GM23338 (cell line): ENCODE measurements at regions not wholly inside any gene's neighbourhood (a gene's known extent, or its start where the extent isn't known, plus 50 kb on each side); places are given as distances from the start of the nearest gene placed in this dataset.

ENCODE experiments used
- ATAC-seq: fragments of 200-7000 bp; cut with Tn5 transposase; 3 replicates; pipeline ENCODE4 v1.9.1; 2020
- DNase-seq: peaks from one replicate; pipeline ENCODE4 v3.0.0-alpha.2; 2015; ENCODE audit warnings: low spot score
- H2AFZ ChIP-seq: fragments of 200-600 bp; sonication (generic); 2 replicates; pipeline ENCODE4 v1.8.0; 2016; ENCODE audit warnings: antibody characterized with exemption, mild to moderate bottlenecking, moderate library complexity
- H3F3A ChIP-seq: fragments of 200-600 bp; sonication (generic); replicated peaks from 2 replicates; pipeline ENCODE4 v1.8.0; 2017; ENCODE audit warnings: antibody characterized with exemption, mixed run types, low read depth
- H3K27ac ChIP-seq: fragments of 200-600 bp; sonication (generic); 2 replicates; pipeline ENCODE4 v1.6.1; 2016; ENCODE audit warnings: low read depth
- H3K27me3 ChIP-seq: fragments of 200-600 bp; sonication (generic); 2 replicates; pipeline ENCODE4 v1.8.0; 2016; ENCODE audit warnings: mild to moderate bottlenecking, mixed run types, moderate library complexity; ENCODE audit not compliant: insufficient read depth
- H3K36me3 ChIP-seq: fragments of 200-600 bp; sonication (generic); 2 replicates; pipeline ENCODE4 v1.8.0; 2016; ENCODE audit warnings: mild to moderate bottlenecking; ENCODE audit not compliant: insufficient read depth
- H3K4me1 ChIP-seq: fragments of 200-600 bp; sonication (generic); 2 replicates; pipeline ENCODE4 v1.8.0; 2016; ENCODE audit warnings: mild to moderate bottlenecking, moderate library complexity; ENCODE audit not compliant: insufficient read depth
- H3K4me2 ChIP-seq: fragments of 200-600 bp; sonication (generic); 2 replicates; pipeline ENCODE4 v1.7.1; 2017; ENCODE audit warnings: mixed run types
- H3K4me3 ChIP-seq: fragments of 200-600 bp; sonication (generic); 2 replicates; pipeline ENCODE4 v1.6.1; 2016; ENCODE audit warnings: mixed run types
- H3K79me2 ChIP-seq: fragments of 200-600 bp; sonication (generic); replicated peaks from 2 replicates; pipeline ENCODE4 v1.8.0; 2017; ENCODE audit warnings: mild to moderate bottlenecking; ENCODE audit not compliant: insufficient read depth
- H3K9me2 ChIP-seq: fragments of 200-600 bp; sonication (generic); 2 replicates; pipeline ENCODE4 v1.8.0; 2017; ENCODE audit not compliant: insufficient read depth
- H4K20me1 ChIP-seq: fragments of 200-600 bp; sonication (generic); replicated peaks from 2 replicates; pipeline ENCODE4 v1.8.0; 2017; ENCODE audit warnings: mild to moderate bottlenecking; ENCODE audit not compliant: insufficient read depth
- H3K27ac Mint-ChIP-seq: 2 replicates; pipeline ENCODE4 v1.8.0; 2020; ENCODE audit warnings: inconsistent platforms, mild to moderate bottlenecking, moderate library complexity, mixed read lengths
- H3K27me3 Mint-ChIP-seq: 3 replicates; pipeline ENCODE4 v1.8.0; 2022; ENCODE audit warnings: low read depth, mild to moderate bottlenecking, moderate library complexity, mixed read lengths, inconsistent platforms; ENCODE audit not compliant: insufficient read depth, poor library complexity
- H3K36me3 Mint-ChIP-seq: 3 replicates; pipeline ENCODE4 v1.8.0; 2021; ENCODE audit warnings: low read depth, mild to moderate bottlenecking, inconsistent platforms, moderate library complexity, mixed read lengths
- H3K4me1 Mint-ChIP-seq: 3 replicates; pipeline ENCODE4 v1.8.0; 2020; ENCODE audit warnings: mild to moderate bottlenecking, inconsistent platforms, mixed read lengths
- H3K4me3 Mint-ChIP-seq: 3 replicates; pipeline ENCODE4 v1.8.0; 2021; ENCODE audit warnings: moderate library complexity, mild to moderate bottlenecking, inconsistent platforms, mixed read lengths
- H3K9me3 Mint-ChIP-seq: 3 replicates; pipeline ENCODE4 v1.8.0; 2020; ENCODE audit warnings: moderate library complexity, mild to moderate bottlenecking, inconsistent platforms, mixed read lengths
- EZH2 ChIP-seq: fragments of 200-600 bp; sonication (generic); IDR thresholded peaks from one replicate; pipeline ENCODE4 v1.8.0; 2017; ENCODE audit warnings: antibody characterized with exemption, mild to moderate bottlenecking, low read depth; ENCODE audit not compliant: unreplicated experiment
- EZH2phosphoT487 ChIP-seq: fragments of 200-600 bp; sonication (generic); IDR thresholded peaks from one replicate; pipeline ENCODE4 v1.8.1; 2018; ENCODE audit warnings: antibody characterized with exemption; ENCODE audit not compliant: unreplicated experiment
- JUNB ChIP-seq: IDR thresholded peaks from one replicate; pipeline ENCODE4 v1.6.1; 2016; ENCODE audit warnings: antibody characterized with exemption; ENCODE audit not compliant: unreplicated experiment
- POLR2AphosphoS5 ChIP-seq: IDR thresholded peaks from 2 replicates; pipeline ENCODE4 v1.6.1; 2016; ENCODE audit warnings: antibody characterized with exemption, low read depth
- REST ChIP-seq: IDR thresholded peaks from one replicate; pipeline ENCODE4 v1.6.1; 2018; ENCODE audit warnings: antibody characterized with exemption; ENCODE audit not compliant: unreplicated experiment
- ZNF114 ChIP-seq: fragments of 250-450 bp; sonication (Bioruptor Pico); IDR thresholded peaks from 2 replicates; pipeline ENCODE4 v1.5.0; 2020; ENCODE audit warnings: mild to moderate bottlenecking, moderate library complexity
- ZNF331 ChIP-seq: fragments of 250-450 bp; sonication (Bioruptor Pico); IDR thresholded peaks from 2 replicates; pipeline ENCODE4 v1.5.0; 2020; ENCODE audit warnings: low read depth, mild to moderate bottlenecking, moderate library complexity
- ZNF462 ChIP-seq: fragments of 250-450 bp; sonication (Bioruptor Pico); IDR thresholded peaks from 2 replicates; pipeline ENCODE4 v1.5.0; 2020; ENCODE audit warnings: mild to moderate bottlenecking, moderate library complexity

GRCh38 chr5:121658221-121658620 is 193.5 kb upstream of the FTMT start (continued):
- TF ChIP-seq REST: no peak
- TF ChIP-seq JUNB: no peak
- no peak for TF ChIP-seq POLR2AphosphoS5
- TF ChIP-seq EZH2phosphoT487: no peak
- TF ChIP-seq ZNF114 (CRISPR knock-in tag): no peak

- no peaks in the 10 kb centered on the region for H3K4me1 Mint-ChIP-seq
Observed at GRCh38 chr5:121660142-121660541, 191.5 kb upstream of the FTMT start.

More at GRCh38 chr5:121660142-121660541, 191.5 kb upstream of the FTMT start:
- no peak overlapping the region for H3K4me3 Mint-ChIP-seq
- Histone ChIP-seq H3K79me2 (no peaks in the 10 kb centered on the region), H3F3A (no peaks in the 10 kb centered on the region), H2AFZ (no peak overlapping the region), H3K4me1 (no peaks in the 10 kb centered on the region), H4K20me1 (no peaks in the 10 kb centered on the region), H3K27me3 (no peaks in the 10 kb centered on the region), H3K36me3 (no peaks in the 10 kb centered on the region), H3K4me3 (no peak overlapping the region), H3K4me2 (no peak overlapping the region), H3K27ac (no peak overlapping the region), H3K9me2 (no peaks in the 10 kb centered on the region)
- no peak for TF ChIP-seq JUNB
- no peak for TF ChIP-seq ZNF331 (CRISPR knock-in tag)
- TF ChIP-seq EZH2: no peak
- TF ChIP-seq REST: no peak
- no peak for TF ChIP-seq ZNF462 (CRISPR knock-in tag)
- TF ChIP-seq EZH2phosphoT487: no peak
- no peak overlapping the region for H3K27ac Mint-ChIP-seq
- ATAC-seq: no peak
- H3K9me3 Mint-ChIP-seq: peaks cover 24% of the 10 kb centered on the region
- peak; percentile 17 for DNase-seq
- H3K27me3 Mint-ChIP-seq: peaks cover 3% of the 10 kb centered on the region
- H3K36me3 Mint-ChIP-seq: no peaks in the 10 kb centered on the region
